Lung (tissue), 11 donors: ENCODE measurements at regions not wholly inside any gene's neighbourhood (a gene's known extent, or its start where the extent isn't known, plus 50 kb on each side); places are given as distances from the start of the nearest gene placed in this dataset.

Experiments used
- ATAC-seq: fragments of 200-7000 bp; cut with Tn5 transposase; one replicate; pipeline ENCODE4 v1.9.1; 2020; ENCODE audit warnings: moderate number of reproducible peaks; ENCODE audit not compliant: insufficient read depth, low FRiP score
- DNase-seq, 3 donors: peaks; one replicate each; pipeline ENCODE4 v3.0.0-alpha.2; 2013 to 2017
- H3K27ac ChIP-seq, 2 donors: one replicate each; pipeline ENCODE4 v1.5.1; 2013; ENCODE audit warnings: mild to moderate bottlenecking in 2 of 2, moderate library complexity in 2 of 2, control low read depth in 1 of 2, inconsistent platforms in 1 of 2, low read depth in 1 of 2, low read length in 1 of 2
- H3K27me3 ChIP-seq, 3 donors: one replicate each; pipeline ENCODE4 v1.5.1; 2013; ENCODE audit warnings: low read length in 2 of 3; ENCODE audit not compliant: control insufficient read depth in 3 of 3, insufficient read depth in 3 of 3
- H3K36me3 ChIP-seq, 4 donors: one replicate each; pipeline ENCODE4 v1.5.1; 2013; ENCODE audit warnings: low read length in 4 of 4, mild to moderate bottlenecking in 1 of 4, moderate library complexity in 1 of 4; ENCODE audit not compliant: control insufficient read depth in 4 of 4, insufficient read depth in 4 of 4
- H3K4me1 ChIP-seq, 5 donors: one replicate each; pipeline ENCODE4 v1.5.1; 2013; ENCODE audit warnings: low read length in 5 of 5, mild to moderate bottlenecking in 2 of 5, moderate library complexity in 1 of 5; ENCODE audit not compliant: control insufficient read depth in 5 of 5, insufficient read depth in 5 of 5
- H3K4me3 ChIP-seq: one replicate; pipeline ENCODE4 v1.5.1; 2013; ENCODE audit warnings: mild to moderate bottlenecking, control low read depth, moderate library complexity
- H3K9ac ChIP-seq, 2 donors: one replicate each; pipeline ENCODE4 v1.5.1; 2013; ENCODE audit warnings: low read length in 2 of 2, control low read depth in 1 of 2; ENCODE audit not compliant: insufficient read depth in 1 of 2
- H3K9me3 ChIP-seq, 4 donors: one replicate each; pipeline ENCODE4 v1.5.1; 2013; ENCODE audit warnings: low read length in 3 of 4, mild to moderate bottlenecking in 1 of 4, moderate library complexity in 1 of 4; ENCODE audit not compliant: control insufficient read depth in 4 of 4, insufficient read depth in 3 of 4
- WGBS, 2 donors: extraction: QIAGEN DNeasy Blood & Tissue Kit; methylation state at CpG; one replicate each; pipeline ENCODE4 v1.1.7; 2013; 5-methylcytosine and 5-hydroxymethylcytosine counted together
- TF ChIP-seq, protein P1 (sequence below): IDR thresholded peaks from 2 replicates; pipeline ENCODE4 v1.5.1; 2012; ENCODE audit warnings: mild to moderate bottlenecking; ENCODE audit errors: control extremely low read depth, extremely low read depth
- donor health status: control.
- donor health status: control.
- donor health status: Bipolar disorder and iron deficiency.
- donor health status: healthy.
- donor health status: DM: yes; HTN: yes; CAD: no.

DNA sequence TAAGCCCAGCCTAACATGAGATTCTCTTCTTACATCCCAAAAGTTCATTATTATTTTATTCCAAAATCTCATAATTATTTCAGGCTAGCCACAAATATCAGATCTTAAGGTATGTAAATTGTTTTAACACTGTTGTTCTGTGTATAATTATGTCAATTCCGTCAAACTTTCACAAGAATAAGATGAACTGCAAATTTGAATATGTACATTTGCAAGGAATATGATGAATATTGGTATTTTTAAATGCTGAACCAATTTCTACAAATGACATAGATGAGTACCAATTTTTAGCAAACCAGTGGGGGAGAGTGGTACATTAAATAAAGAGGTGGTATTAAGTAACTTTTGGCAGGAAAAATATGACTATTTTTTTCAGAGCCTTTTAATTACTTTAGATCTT, 282.3 kb upstream of the MAD2L1 start:
- no peaks in the 10 kb centered on the region for H3K4me1 ChIP-seq
- WGBS, 2 donors, result 85 to 94% methylated on average over 1 of the region's 1 CpG
- TF ChIP-seq, protein P1, sequence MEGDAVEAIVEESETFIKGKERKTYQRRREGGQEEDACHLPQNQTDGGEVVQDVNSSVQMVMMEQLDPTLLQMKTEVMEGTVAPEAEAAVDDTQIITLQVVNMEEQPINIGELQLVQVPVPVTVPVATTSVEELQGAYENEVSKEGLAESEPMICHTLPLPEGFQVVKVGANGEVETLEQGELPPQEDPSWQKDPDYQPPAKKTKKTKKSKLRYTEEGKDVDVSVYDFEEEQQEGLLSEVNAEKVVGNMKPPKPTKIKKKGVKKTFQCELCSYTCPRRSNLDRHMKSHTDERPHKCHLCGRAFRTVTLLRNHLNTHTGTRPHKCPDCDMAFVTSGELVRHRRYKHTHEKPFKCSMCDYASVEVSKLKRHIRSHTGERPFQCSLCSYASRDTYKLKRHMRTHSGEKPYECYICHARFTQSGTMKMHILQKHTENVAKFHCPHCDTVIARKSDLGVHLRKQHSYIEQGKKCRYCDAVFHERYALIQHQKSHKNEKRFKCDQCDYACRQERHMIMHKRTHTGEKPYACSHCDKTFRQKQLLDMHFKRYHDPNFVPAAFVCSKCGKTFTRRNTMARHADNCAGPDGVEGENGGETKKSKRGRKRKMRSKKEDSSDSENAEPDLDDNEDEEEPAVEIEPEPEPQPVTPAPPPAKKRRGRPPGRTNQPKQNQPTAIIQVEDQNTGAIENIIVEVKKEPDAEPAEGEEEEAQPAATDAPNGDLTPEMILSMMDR, result no peak

DNA sequence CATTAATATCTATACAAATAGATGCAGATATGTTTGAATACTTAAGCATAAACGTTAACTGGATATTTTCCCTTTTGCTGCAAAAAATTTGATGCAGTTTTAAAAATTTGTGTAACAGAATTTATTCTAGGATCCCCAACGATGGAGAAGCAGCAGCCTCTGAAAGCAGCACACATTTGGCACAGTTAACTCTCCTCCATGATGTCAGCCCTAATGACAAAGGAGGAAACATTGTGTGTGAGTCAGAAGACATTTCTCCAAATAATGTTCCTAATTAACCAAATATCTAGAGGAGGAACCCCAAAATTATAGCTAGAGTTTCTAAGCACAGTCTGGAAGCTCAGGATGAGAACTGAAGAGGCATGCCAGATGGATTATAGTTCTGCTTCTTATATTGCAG, 281.9 kb upstream of the MAD2L1 start:
- Histone ChIP-seq H3K36me3 (no peaks in the 10 kb centered on the region), H3K27ac (no peak overlapping the region), H3K4me3 (no peak overlapping the region), H3K4me1 (no peaks in the 10 kb centered on the region), H3K27me3 (no peaks in the 10 kb centered on the region), H3K9ac (no peak overlapping the region), H3K9me3 (no peaks in the 10 kb centered on the region)
- TF ChIP-seq, protein P1, result no peak
- ATAC-seq (no peak), DNase-seq (no peak)
- WGBS, 2 donors, result 36 to 52% methylated on average over 2 of the region's 2 CpGs

More for the DNA sequence above, 282.3 kb upstream of the MAD2L1 start:
- Histone ChIP-seq H3K9ac (no peak overlapping the region), H3K36me3 (no peaks in the 10 kb centered on the region), H3K27ac (no peak overlapping the region), H3K4me3 (no peak overlapping the region), H3K9me3 (no peaks in the 10 kb centered on the region), H3K27me3 (no peaks in the 10 kb centered on the region)
- DNase-seq (no peak), ATAC-seq (no peak)

DNA sequence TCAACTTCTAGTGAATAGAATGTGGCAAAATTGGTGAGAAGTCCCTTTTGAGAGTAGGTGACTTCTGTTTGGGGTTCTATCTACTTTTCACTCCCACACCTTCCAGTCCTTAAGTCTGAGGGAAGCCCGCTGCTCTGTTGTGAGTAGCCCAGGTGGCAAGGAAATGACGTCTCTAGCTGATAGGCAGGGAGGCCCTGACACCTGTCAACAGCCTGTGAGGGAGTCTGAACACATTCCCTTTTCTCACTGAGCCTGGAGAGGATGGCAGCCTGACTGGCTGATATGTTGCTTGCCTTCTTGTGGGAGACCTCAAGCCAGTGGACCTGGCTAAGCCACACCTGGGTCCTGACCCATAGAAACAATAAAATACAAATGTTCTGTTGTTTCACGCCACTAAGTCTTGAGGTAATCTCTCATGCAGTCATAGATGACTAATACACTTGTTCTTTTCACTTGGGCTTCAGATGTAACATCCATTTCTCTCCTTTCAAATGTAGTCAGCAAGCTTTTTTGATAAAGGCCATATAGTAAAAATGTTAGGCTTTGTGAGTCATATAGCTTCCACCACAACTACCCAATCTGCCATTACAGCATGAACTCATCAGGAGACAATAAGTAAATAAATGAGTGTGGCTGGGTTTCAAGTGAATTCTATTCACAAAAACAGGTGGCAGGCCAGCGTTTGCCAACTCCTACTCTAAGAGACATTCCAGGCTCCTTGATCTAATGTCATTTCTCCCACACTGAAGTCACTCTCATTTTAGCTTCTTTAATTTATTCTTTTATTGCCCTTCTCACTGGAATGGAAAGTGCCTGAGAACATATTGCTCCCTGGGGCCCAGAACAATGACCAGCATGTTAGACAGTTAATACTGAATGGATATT, 265.1 kb upstream of the MAD2L1 start:
- DNase-seq, result peak in 1 of 3 donors; percentile 10

More for the DNA sequence above, 265.1 kb upstream of the MAD2L1 start:
- whole genome bisulfite sequencing, 2 donors, result 63 to 80% methylated on average over 4 of the region's 4 CpGs
- Histone ChIP-seq H3K4me1 (no peaks in the 10 kb centered on the region), H3K27me3 (no peaks in the 10 kb centered on the region), H3K9me3 (no peaks in the 10 kb centered on the region), H3K9ac (no peak overlapping the region), H3K36me3 (no peaks in the 10 kb centered on the region), H3K27ac (no peak overlapping the region), H3K4me3 (no peak overlapping the region)
- TF ChIP-seq, protein P1, result no peak
- ATAC-seq, result no peak
